ENCODE measurements at regions not wholly inside any gene's neighbourhood (a gene's known extent, or its start where the extent isn't known, plus 50 kb on each side); places are given as distances from the start of the nearest gene placed in this dataset.

DNA sequence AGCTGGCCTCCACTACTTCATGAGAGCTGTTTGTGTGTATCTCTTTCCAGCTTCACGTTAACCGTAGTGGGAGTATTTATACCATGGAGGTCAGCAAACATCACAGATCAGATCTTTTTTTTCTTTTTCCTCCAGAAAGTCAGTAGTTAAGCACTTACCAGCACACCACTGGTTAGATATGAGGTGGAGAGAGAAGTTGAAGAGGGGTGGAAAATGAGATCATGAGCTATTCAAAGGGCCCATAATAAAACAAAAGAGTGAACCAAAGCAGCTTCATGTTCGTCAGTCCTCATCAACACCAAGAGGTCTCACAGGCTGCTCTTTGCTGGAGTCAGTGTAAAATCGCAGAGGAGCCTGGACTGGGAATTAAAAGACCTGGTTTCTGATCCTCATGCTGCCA lies 125.1 kb upstream of the SGK1 start:
- TF ChIP-seq, protein P1, sequence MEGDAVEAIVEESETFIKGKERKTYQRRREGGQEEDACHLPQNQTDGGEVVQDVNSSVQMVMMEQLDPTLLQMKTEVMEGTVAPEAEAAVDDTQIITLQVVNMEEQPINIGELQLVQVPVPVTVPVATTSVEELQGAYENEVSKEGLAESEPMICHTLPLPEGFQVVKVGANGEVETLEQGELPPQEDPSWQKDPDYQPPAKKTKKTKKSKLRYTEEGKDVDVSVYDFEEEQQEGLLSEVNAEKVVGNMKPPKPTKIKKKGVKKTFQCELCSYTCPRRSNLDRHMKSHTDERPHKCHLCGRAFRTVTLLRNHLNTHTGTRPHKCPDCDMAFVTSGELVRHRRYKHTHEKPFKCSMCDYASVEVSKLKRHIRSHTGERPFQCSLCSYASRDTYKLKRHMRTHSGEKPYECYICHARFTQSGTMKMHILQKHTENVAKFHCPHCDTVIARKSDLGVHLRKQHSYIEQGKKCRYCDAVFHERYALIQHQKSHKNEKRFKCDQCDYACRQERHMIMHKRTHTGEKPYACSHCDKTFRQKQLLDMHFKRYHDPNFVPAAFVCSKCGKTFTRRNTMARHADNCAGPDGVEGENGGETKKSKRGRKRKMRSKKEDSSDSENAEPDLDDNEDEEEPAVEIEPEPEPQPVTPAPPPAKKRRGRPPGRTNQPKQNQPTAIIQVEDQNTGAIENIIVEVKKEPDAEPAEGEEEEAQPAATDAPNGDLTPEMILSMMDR (IDR thresholded peaks at IDR 0.05) = no peak
- TF ChIP-seq EP300 (IDR thresholded peaks at IDR 0.05; ENCODE audit: low read depth) (no peak), POLR2A (IDR thresholded peaks at IDR 0.05) (no peak)
- Histone ChIP-seq H3K4me3 (no peak overlapping the region), H3K27me3 (no peaks in the 10 kb centered on the region), H3K9me3 (no peaks in the 10 kb centered on the region), H3K36me3 (no peaks in the 10 kb centered on the region), H3K27ac (no peak overlapping the region), H3K4me1 (no peaks in the 10 kb centered on the region)
- no peak for DNase-seq
- intact Hi-C loops (cut with DNase I; ENCODE audit: low total_unique reads) = no loop called here
- WGBS, 2 donors (ENCODE audit: low coverage in 1 of 2) = 77 to 92% methylated on average over 4 of the region's 4 CpGs
- in situ Hi-C loops (cut with MboI; ENCODE audit: low pct_ligation_motif_present in 1 of 4, low pct_unique_long_range_greater_than_20kb in 1 of 4, low sequenced_read_pairs in 3 of 4) = no loop called here

DNA sequence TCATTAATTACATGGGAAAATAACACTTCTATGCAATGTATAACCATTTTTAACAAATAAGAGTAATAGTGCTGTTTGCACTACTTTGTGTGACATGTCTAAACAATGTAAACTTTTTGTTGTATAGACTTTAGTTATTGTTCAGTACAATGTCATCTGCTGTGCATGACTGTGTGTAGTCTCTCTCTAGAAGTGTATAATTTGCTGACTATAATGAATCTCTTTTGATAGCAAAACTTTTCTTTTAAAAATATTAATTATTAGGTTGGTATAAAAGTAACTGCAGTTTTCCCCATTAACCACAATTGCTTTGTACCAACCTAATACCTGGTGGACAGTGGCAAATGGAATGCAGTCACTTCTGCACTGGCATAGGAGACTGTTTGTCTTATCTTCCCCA lies 124.2 kb upstream of the SGK1 start:
- H3K36me3 ChIP-seq = no peaks in the 10 kb centered on the region
- intact Hi-C loops (cut with DNase I; ENCODE audit: low total_unique reads) (no loop called here), in situ Hi-C loops (cut with MboI; ENCODE audit: low pct_ligation_motif_present in 1 of 4, low pct_unique_long_range_greater_than_20kb in 1 of 4, low sequenced_read_pairs in 3 of 4) (no loop called here)
- H3K27me3 ChIP-seq = no peaks in the 10 kb centered on the region
- H3K4me1 ChIP-seq = peaks cover 0 to 4% (median 0%) of the 10 kb centered on the region in 4 donors
- H3K27ac ChIP-seq = no peak overlapping the region
- DNase-seq = no peak
- no peak overlapping the region for H3K4me3 ChIP-seq
- no peaks in the 10 kb centered on the region for H3K9me3 ChIP-seq
- TF ChIP-seq POLR2A (IDR thresholded peaks at IDR 0.05) (no peak), POLR2AphosphoS5 (IDR thresholded peaks at IDR 0.05) (no peak), EP300 (IDR thresholded peaks at IDR 0.05; ENCODE audit: low read depth) (no peak)
- TF ChIP-seq, protein P1 (IDR thresholded peaks at IDR 0.05) = no peak

DNA sequence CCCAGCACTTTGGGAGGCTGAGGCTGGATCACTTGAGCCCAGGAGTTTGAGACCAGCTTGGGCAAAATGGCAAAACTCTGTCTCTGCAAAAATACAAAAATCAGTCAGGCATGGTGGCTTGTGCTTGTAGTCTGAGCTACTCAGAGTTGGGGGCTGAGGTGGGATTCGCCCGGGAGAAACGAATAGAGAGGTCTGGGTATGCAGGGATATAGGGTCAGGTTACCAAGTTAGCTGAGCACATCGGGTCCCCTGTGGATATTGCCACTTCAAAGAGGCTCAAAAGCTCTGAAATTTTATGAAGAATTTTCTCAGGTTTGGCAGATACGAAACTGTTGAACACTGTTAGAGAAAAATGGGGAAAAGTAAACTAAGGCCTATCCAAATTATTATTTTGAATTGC lies 120.9 kb upstream of the SGK1 start:
- H3K4me1 ChIP-seq = peaks cover 0 to 4% (median 2%) of the 10 kb centered on the region in 4 donors
- WGBS, 2 donors (ENCODE audit: low coverage in 1 of 2) = 87 to 90% methylated on average over 4 to 5 of the region's 5 CpGs
- intact Hi-C loops (cut with DNase I; ENCODE audit: low total_unique reads) (no loop called here), in situ Hi-C loops (cut with MboI; ENCODE audit: low pct_ligation_motif_present in 1 of 4, low pct_unique_long_range_greater_than_20kb in 1 of 4, low sequenced_read_pairs in 3 of 4) (no loop called here)
- no peaks in the 10 kb centered on the region for H3K27me3 ChIP-seq
- no peak overlapping the region for H3K27ac ChIP-seq
- DNase-seq = no peak
- TF ChIP-seq EP300 (IDR thresholded peaks at IDR 0.05; ENCODE audit: low read depth) (no peak), POLR2AphosphoS5 (IDR thresholded peaks at IDR 0.05) (no peak)
- no peaks in the 10 kb centered on the region for H3K9me3 ChIP-seq
- H3K36me3 ChIP-seq = no peaks in the 10 kb centered on the region
- no peak overlapping the region for H3K4me3 ChIP-seq

DNA sequence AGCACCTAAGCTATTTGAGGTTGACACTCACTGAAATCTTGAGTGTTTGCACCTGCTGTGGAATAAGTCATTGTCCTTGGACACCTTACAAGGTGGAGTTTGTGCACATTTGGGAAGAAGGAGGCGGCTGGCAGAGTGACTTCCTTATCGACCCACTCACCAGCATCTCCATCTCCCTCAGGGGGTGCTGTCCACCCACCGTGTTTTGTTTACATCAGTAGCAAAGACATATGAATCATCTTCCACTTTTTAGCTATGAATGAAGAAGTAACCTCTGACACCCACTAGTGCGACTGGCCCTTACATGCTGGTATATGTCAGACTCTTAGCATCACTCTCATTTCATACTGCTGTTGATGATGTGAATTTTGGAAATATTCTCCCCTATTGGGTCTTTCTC lies 119.5 kb upstream of the SGK1 start:
- WGBS, 2 donors (ENCODE audit: low coverage in 1 of 2) = 47 to 78% methylated on average over 2 to 4 of the region's 4 CpGs
- H3K4me3 ChIP-seq = no peak overlapping the region
- TF ChIP-seq POLR2AphosphoS5 (IDR thresholded peaks at IDR 0.05) (no peak), EP300 (IDR thresholded peaks at IDR 0.05; ENCODE audit: low read depth) (no peak), POLR2A (IDR thresholded peaks at IDR 0.05) (no peak)
- TF ChIP-seq, protein P1 (IDR thresholded peaks at IDR 0.05) = no peak
- intact Hi-C loops (cut with DNase I; ENCODE audit: low total_unique reads) (no loop called here), in situ Hi-C loops (cut with MboI; ENCODE audit: low pct_ligation_motif_present in 1 of 4, low pct_unique_long_range_greater_than_20kb in 1 of 4, low sequenced_read_pairs in 3 of 4) (no loop called here)
- no peaks in the 10 kb centered on the region for H3K27me3 ChIP-seq
- no peaks in the 10 kb centered on the region for H3K9me3 ChIP-seq
- DNase-seq = peak; percentile 16
- H3K36me3 ChIP-seq = no peaks in the 10 kb centered on the region
- H3K4me1 ChIP-seq = peaks cover 0 to 4% (median 2%) of the 10 kb centered on the region in 4 donors
- no peak overlapping the region for H3K27ac ChIP-seq

DNA sequence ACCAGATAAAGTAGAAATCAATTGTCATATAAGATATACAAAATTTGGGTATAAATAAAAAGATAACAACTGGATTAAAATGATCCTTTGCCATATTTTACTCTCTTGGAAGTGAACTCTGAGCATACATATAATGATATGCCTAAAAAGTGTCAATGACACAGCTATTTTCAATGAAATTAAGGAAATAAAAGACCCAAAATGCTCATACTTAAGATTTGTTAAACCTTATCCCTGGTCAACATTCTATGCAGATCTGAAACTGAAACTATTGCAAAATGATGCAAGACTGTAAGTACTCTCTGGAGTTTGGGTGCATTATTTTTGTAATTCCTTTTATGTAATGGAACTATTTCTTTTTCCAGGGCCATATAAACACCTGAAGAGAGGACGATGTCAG lies 119.0 kb upstream of the SGK1 start:
- in situ Hi-C loops (cut with MboI; ENCODE audit: low pct_ligation_motif_present in 1 of 4, low pct_unique_long_range_greater_than_20kb in 1 of 4, low sequenced_read_pairs in 3 of 4) = no loop called here
- no peak overlapping the region for H3K4me3 ChIP-seq
- 31 to 80% methylated on average over 1 of the region's 1 CpG for WGBS, 2 donors (ENCODE audit: low coverage in 1 of 2)

More for the DNA sequence above, 119.0 kb upstream of the SGK1 start:
- Histone ChIP-seq H3K36me3 (no peaks in the 10 kb centered on the region), H3K9me3 (no peaks in the 10 kb centered on the region), H3K4me1 (peaks cover 0 to 4% (median 2%) of the 10 kb centered on the region in 4 donors), H3K27me3 (no peaks in the 10 kb centered on the region), H3K27ac (no peak overlapping the region)
- no peak for TF ChIP-seq POLR2AphosphoS5 (IDR thresholded peaks at IDR 0.05)
- TF ChIP-seq EP300 (IDR thresholded peaks at IDR 0.05; ENCODE audit: low read depth) = no peak
- TF ChIP-seq, protein P1 (IDR thresholded peaks at IDR 0.05) = no peak
- no peak for TF ChIP-seq POLR2A (IDR thresholded peaks at IDR 0.05)
- DNase-seq = no peak
- intact Hi-C loops (cut with DNase I; ENCODE audit: low total_unique reads) = no loop called here

All from transverse colon (tissue), 4 donors.